ENCODE measurements at regions not wholly inside any gene's neighbourhood (a gene's known extent, or its start where the extent isn't known, plus 50 kb on each side); places are given as distances from the start of the nearest gene placed in this dataset.
"Not testable (repeated sequence)": the region's sequence is repeated elsewhere in the genome, so short reads cannot be mapped to it uniquely, and the experiment has no call there.

DNA sequence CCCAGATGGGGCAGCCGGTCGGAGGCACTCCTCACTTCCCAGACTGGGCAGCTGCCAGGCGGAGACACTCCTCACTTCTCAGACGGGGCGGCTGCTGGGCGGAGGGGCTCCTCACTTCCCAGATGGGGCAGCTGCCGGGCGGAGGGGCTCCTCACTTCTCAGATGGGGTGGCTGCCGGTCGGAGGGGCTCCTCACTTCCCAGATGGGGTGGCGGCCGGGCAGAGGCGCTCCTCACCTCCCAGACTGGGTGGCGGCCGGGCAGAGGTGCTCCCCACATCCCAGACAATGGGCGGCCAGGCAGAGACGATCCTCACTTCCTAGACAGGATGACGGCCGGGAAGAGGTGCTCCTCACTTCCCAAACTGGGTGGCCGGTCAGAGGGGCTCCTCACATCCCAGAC, 55.2 kb upstream of the DHRS4 start:
- not testable (repeated sequence) for DNase-seq (ENCODE audit: low spot score)

DNA sequence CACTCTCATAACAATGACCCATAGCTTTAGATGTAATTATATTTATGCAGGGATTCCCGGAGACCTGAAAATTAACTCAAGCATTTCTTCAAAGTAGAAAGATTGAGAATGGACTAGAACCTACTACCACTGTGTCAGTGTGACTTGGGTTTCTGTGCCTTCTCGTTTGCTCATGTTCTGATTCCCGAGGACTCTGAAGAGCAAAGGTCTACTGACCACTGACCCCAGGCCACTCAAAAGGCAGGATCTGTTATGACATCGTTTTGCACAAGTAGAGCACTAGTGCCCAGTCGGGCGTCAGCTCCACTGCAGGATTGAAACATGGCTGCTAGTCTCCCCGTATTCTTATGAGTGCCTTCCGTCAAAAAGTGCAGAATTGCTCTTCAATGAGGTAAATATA, 53.8 kb upstream of the DHRS4 start:
- no peak for DNase-seq (ENCODE audit: low spot score)

DNA sequence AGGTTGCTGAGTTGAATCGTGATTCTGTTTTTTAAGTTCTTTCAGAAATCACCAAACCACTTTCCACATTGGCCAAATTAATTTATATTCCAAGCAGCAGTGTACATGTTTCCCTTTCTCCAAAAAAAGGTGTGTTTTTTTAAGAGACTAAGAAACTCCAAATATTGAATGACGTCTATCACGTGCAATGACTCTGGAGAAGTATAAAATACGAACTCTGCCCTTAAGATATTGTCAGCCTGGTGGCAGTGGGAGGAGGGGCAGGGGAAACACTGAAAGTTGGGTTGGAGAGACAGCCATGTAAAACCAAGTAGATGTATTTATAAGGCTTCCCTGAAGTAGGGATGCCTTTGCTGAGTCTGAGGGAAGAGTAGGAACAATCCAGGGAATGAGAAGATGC, 50.1 kb upstream of the DHRS4 start:
- DNase-seq (ENCODE audit: low spot score): no peak
